HG03135 (cell line): ENCODE measurements at regions not wholly inside any gene's neighbourhood (a gene's known extent, or its start where the extent isn't known, plus 50 kb on each side); places are given as distances from the start of the nearest gene placed in this dataset.

ENCODE experiments used
- ATAC-seq: cut with Tn5 transposase; IDR thresholded peaks from one replicate; pipeline ENCODE4 v1.9.1; 2021; ENCODE audit warnings: mild to moderate bottlenecking, moderate library complexity; ENCODE audit not compliant: unreplicated experiment

DNA sequence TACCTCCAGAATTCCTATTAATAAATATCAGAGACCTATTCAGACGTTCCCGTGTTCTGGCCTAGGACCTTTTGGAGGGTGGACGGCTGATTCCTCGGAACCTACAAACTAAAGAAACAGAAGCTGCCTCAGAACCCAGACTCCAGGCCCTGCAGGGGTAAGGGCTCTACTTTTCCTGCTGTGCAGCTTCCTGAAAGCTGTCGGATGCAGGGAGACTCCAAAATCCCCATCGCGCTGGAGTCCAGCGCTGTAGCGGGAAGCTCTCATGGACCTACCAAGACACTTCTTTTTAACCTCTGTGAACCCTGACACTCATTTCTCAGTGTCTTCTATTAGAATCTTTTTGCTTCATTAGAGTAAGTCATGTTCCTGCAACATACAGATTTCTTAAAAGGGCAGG, 244.5 kb upstream of the PITRM1 start:
- ATAC-seq, result no peak

GRCh38 chr10:3415878-3416605, 243.5 kb upstream of the PITRM1 start:
- ATAC-seq, result no peak

GRCh38 chr10:3415038-3415736, 242.6 kb upstream of the PITRM1 start:
- no peak for ATAC-seq

GRCh38 chr10:3414667-3415023, 242.1 kb upstream of the PITRM1 start:
- no peak for ATAC-seq

GRCh38 chr10:3413937-3414666, 241.5 kb upstream of the PITRM1 start:
- no peak for ATAC-seq

- ATAC-seq, result no peak
These were observed 240.1 kb upstream of the PITRM1 start for GRCh38 chr10:3412646-3413045.

- ATAC-seq, result no peak
These were observed 239.5 kb upstream of the PITRM1 start for GRCh38 chr10:3412071-3412582.

- ATAC-seq, result no peak
These were observed 238.5 kb upstream of the PITRM1 start for GRCh38 chr10:3411044-3411443.

- no peak for ATAC-seq
These were observed 237.3 kb upstream of the PITRM1 start for GRCh38 chr10:3409928-3410327.

DNA sequence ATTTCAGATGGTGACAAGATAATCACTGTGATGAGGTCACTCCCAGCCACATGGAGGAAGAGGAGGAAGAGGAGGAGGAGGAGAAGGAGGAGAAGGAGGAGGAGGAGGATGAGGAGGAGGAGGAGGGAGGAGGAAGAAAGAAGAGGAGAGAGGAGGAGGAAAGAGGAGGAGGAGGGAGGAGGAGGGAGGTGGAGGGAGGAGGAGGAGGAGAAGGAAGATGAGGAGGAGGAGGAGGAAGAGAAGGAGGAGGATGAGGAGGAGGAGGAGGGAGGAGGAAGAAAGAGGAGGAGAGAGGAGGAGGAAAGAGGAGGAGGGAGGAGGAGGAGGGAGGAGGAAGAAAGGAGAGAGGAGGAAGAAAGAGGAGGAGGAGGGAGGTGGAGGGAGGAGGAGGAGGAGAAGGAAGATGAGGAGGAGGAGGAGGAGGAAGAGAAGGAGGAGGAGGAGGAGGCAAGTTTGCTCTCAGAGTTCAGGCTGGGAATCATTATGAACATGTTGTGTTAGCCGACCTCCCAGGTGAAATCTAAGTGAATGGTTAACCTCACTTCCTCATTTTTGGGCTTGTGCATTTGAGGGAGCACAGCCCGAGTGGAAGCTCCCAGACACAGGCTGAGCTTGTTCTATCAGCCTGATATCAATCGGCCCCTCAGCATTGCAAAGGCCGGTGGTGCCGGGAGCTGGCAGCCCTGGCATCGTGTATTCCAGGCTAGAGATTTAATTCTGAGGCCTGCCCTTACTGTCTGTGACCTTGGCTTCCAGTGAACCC, 236.2 kb upstream of the PITRM1 start:
- ATAC-seq, result no peak

GRCh38 chr10:3407208-3407607, 234.6 kb upstream of the PITRM1 start:
- no peak for ATAC-seq

GRCh38 chr10:3406556-3406955, 234.0 kb upstream of the PITRM1 start:
- no peak for ATAC-seq

DNA sequence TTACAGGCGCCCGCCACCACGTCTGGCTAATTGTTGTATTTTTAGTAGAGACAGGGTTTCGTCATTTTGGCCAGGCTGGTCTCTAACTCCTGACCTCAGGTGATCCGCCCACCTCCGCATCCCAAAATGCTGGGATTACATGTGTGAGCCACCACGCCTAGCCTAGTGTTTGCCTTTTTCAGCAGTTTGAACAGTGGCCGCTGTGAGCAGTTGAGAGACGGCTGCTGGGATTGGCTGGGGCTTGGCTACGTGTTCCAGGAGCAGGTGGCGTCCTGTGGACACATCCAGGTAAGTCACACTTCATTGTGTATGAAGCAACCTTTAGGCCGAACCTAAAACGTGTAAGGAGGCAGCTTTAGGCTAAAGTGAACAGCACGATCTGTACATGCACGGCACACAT, 231.8 kb upstream of the PITRM1 start:
- ATAC-seq, result no peak

DNA sequence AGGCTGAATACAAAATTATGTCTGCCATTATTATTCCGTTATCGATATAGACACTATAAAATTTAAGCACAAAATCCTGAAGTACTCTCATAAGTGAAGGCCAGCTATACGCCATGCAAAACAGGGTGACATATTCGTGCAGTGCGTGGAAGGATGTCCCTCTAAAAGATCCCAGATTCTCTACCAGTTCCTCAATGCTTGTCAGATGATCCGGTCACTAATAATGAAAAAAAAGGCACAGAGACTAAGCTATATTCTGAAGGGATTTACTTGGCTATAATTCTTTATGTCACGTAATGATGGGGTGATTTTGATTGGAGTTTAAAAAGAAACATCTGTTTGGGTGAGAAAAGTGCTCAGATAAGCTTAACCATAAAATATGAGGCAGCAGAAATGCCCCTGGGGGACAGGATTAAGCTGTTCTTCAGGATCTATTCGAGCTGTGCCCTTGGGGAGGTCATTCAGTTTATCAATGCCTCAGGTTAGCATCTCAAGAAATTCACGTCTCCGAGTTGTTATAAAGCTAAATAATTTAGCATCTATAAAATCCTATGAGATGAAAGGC, 229.7 kb upstream of the PITRM1 start:
- ATAC-seq, result no peak

DNA sequence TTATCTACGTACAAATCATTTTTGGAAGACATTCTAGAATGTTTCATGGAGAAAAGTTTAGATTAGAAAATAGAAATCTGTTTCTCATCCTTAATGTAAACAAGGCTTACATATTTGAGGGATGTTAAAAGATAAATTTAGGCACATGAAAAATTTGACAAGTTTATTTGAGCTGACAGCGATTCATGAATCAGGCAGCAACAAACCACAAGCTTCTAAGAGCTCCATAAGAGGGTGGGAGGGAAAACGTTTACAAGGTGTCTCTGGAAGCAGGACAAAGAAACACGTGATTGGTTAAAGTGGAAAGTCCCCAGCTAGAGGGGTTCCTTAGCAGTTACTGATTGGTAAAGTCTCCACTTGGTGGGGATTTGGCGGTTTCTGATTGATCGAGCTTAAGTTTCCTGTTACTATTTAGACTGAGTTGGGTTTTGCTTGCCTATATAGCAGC, 228.9 kb upstream of the PITRM1 start:
- no peak for ATAC-seq

- no peak for ATAC-seq
These were observed 227.8 kb upstream of the PITRM1 start for GRCh38 chr10:3400348-3400747.

DNA sequence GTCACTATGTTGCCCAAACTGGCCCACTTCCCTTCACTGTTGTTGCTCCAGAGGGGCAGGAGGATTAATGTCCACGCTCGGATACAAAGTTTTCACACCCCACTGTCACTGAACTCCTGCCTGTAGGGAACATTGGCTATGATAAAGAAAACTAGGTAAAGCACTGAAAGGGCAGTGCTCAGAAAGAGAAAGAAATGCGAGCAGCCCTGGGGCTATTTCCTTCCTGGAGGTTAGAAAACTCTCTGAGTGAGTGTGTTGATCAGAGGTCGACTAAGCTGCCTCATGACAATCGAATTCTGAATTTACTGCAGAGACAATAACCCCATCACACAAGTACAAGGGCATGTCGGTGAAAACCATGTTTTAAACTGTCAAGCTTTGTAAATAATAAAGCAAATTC, 227.2 kb upstream of the PITRM1 start:
- no peak for ATAC-seq

- ATAC-seq, result no peak
These were observed 226.5 kb upstream of the PITRM1 start for GRCh38 chr10:3398825-3399646.

- no peak for ATAC-seq
These were observed 225.3 kb upstream of the PITRM1 start for GRCh38 chr10:3397846-3398245.

DNA sequence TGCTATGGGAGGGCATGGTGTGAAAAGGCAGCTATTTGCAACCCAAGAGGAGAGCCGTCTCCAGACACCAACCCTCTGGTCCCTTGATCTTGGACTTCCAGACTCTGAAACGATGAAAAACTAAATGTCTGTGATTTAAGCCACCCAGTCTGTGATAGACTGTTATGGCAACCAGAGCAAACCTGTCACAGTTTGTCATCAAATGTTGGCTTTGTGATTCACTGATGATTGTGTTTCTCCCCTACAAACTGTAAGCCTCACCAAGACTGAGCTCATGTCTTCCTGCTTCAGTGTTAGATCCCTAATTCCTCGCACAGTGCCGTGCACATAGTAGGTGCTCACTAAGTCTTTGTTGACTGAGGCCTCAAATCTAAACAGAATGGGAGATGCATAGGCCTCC, 224.6 kb upstream of the PITRM1 start:
- ATAC-seq, result no peak
